NB4 (cell line): ENCODE measurements at regions not wholly inside any gene's neighbourhood (a gene's known extent, or its start where the extent isn't known, plus 50 kb on each side); places are given as distances from the start of the nearest gene placed in this dataset.

Source experiments
- DNase-seq: peaks from one replicate; pipeline ENCODE4 v3.0.0; 2010; ENCODE audit warnings: low read depth
- H3K4me3 ChIP-seq: one replicate; pipeline ENCODE4 v1.5.1; 2011; ENCODE audit warnings: mild to moderate bottlenecking, low read depth, low read length, moderate library complexity
- CTCF ChIP-seq: IDR thresholded peaks from one replicate; pipeline ENCODE4 v1.5.1; 2012; ENCODE audit warnings: low read depth, low read length
- MAX ChIP-seq: IDR thresholded peaks from 2 replicates; pipeline ENCODE4 v1.6.1; 2011; ENCODE audit warnings: low read depth, low read length
- MYC ChIP-seq: IDR thresholded peaks from 2 replicates; pipeline ENCODE4 v1.6.1; 2011; ENCODE audit warnings: low read depth, low read length
- POLR2A ChIP-seq: IDR thresholded peaks from 2 replicates; pipeline ENCODE4 v1.6.1; 2011; ENCODE audit warnings: mild to moderate bottlenecking; ENCODE audit not compliant: insufficient read length; ENCODE audit errors: extremely low read depth

GRCh38 chr11:15367695-15368094 is 253.0 kb downstream of the INSC start:
- TF ChIP-seq MAX (no peak), CTCF (no peak), POLR2A (no peak), MYC (no peak)
- H3K4me3 ChIP-seq, result no peak overlapping the region
- DNase-seq, result no peak

- no peak overlapping the region for H3K4me3 ChIP-seq
- TF ChIP-seq MAX, result no peak
- DNase-seq, result no peak
Measured at GRCh38 chr11:15370495-15371147, 255.9 kb downstream of the INSC start.

- TF ChIP-seq POLR2A (no peak), MAX (no peak), CTCF (no peak), MYC (no peak)
- no peak overlapping the region for H3K4me3 ChIP-seq
- no peak for DNase-seq
Measured at GRCh38 chr11:15371533-15371932, 256.8 kb downstream of the INSC start.

GRCh38 chr11:15374418-15374817 is 259.7 kb downstream of the INSC start:
- no peak for TF ChIP-seq CTCF
- TF ChIP-seq MAX, result no peak
- no peak for TF ChIP-seq MYC
- no peak for TF ChIP-seq POLR2A
- no peak overlapping the region for H3K4me3 ChIP-seq

GRCh38 chr11:15378941-15379340 is 264.2 kb downstream of the INSC start:
- no peak for DNase-seq

More at GRCh38 chr11:15374418-15374817, 259.7 kb downstream of the INSC start:
- no peak for DNase-seq

More at GRCh38 chr11:15378941-15379340, 264.2 kb downstream of the INSC start:
- no peak overlapping the region for H3K4me3 ChIP-seq
- TF ChIP-seq MYC (no peak), CTCF (no peak), POLR2A (no peak), MAX (no peak)
